ENCODE measurements at regions not wholly inside any gene's neighbourhood (a gene's known extent, or its start where the extent isn't known, plus 50 kb on each side); places are given as distances from the start of the nearest gene placed in this dataset.

- H2BK15ac ChIP-seq (ENCODE audit: low read length): no peak overlapping the region
- H3K18ac ChIP-seq (ENCODE audit: extremely low read depth, low read length): no peak overlapping the region
- H3K4ac ChIP-seq (replicated peaks; ENCODE audit: insufficient read length, low read depth, low read length): no peak overlapping the region
- POLR2A ChIA-PET (ENCODE audit: partially characterized antibody): interaction anchor here (0.9 to 1.7 kb wide), 2 partner anchors 8 to 13 kb away, joined by 3 to 4 read pairs; no protein-coding TSS in a partner anchor
- H3K27me3 ChIP-seq (replicated peaks in 1 of 4; ENCODE audit: control insufficient read depth in 3 of 4, extremely low read depth in 1 of 4, insufficient read depth in 3 of 4, low read length in 3 of 4): no peaks in the 10 kb centered on the region
- no peak overlapping the region for H3K56ac ChIP-seq (replicated peaks; ENCODE audit: insufficient read length, low read depth, low read length)
- no peaks in the 10 kb centered on the region for H3K79me2 ChIP-seq (ENCODE audit: control insufficient read depth in 1 of 2, insufficient read depth in 2 of 2, low read length in 2 of 2)
- H3K4me2 ChIP-seq (ENCODE audit: insufficient read depth in 1 of 2, low read depth in 2 of 2, low read length in 2 of 2): no peak overlapping the region
- peaks cover 5 to 17% of the 10 kb centered on the region in 2 experiments for H3K9me3 ChIP-seq (ENCODE audit: insufficient read depth in 2 of 2, low read depth in 1 of 2, low read length in 1 of 2)
- no peak overlapping the region for H2BK120ac ChIP-seq (replicated peaks; ENCODE audit: low read depth, low read length)
- no peak overlapping the region for H3K14ac ChIP-seq (ENCODE audit: insufficient read length)
- no peak for TF ChIP-seq HDAC6 (IDR thresholded peaks at IDR 0.05; ENCODE audit: low read depth, low read length)
- TF ChIP-seq BRCA1 (IDR thresholded peaks at IDR 0.05; ENCODE audit: low read depth, low read length): no peak
- TF ChIP-seq CHD1 (IDR thresholded peaks at IDR 0.05; ENCODE audit: low read depth, low read length): no peak
- TF ChIP-seq NRF1 (IDR thresholded peaks at IDR 0.05; ENCODE audit: low read depth, low read length): no peak
- no peak for TF ChIP-seq ATF2 (IDR thresholded peaks at IDR 0.05; ENCODE audit: low read length)
- TF ChIP-seq GABPA (IDR thresholded peaks at IDR 0.05; ENCODE audit: borderline replicate concordance, insufficient read depth, low read length): no peak
- no peak for TF ChIP-seq MAFK (IDR thresholded peaks at IDR 0.05; ENCODE audit: low read depth, low read length)
- no peak for TF ChIP-seq CTBP2 (IDR thresholded peaks at IDR 0.05; ENCODE audit: borderline replicate concordance, insufficient read depth, insufficient read length, low read length)
- no peak for TF ChIP-seq BCL11A (IDR thresholded peaks at IDR 0.05; ENCODE audit: low read depth in 2 of 2, low read length in 2 of 2)
- TF ChIP-seq EP300 (IDR thresholded peaks at IDR 0.05; ENCODE audit: borderline replicate concordance in 1 of 2, low read depth in 2 of 2, low read length in 2 of 2): no peak
- no peak for TF ChIP-seq KDM1A (IDR thresholded peaks at IDR 0.05; ENCODE audit: borderline replicate concordance, low read length)
- CTCF ChIA-PET (ENCODE audit: partially characterized antibody): interaction anchor here (0.7 to 1.1 kb wide), 3 partner anchors 85 to 254 kb away, joined by 3 to 4 read pairs (median 3); no protein-coding TSS in a partner anchor
- H3K36me3 ChIP-seq (ENCODE audit: control insufficient read depth in 2 of 4, insufficient read depth in 4 of 4, low read length in 3 of 4): no peaks in the 10 kb centered on the region
- no peak overlapping the region for H3K9ac ChIP-seq (replicated peaks in 1 of 4; ENCODE audit: extremely low read depth in 1 of 4, low read depth in 3 of 4, low read length in 3 of 4)
- H4K91ac ChIP-seq (replicated peaks; ENCODE audit: insufficient read length, low read length): no peak overlapping the region
- H3K27ac ChIP-seq (ENCODE audit: low read depth, low read length): no peak overlapping the region
- H2BK12ac ChIP-seq (ENCODE audit: low read depth, low read length): 0 out of 2 replicates have a peak overlapping the region, but pooled peaks have one; percentile 17
- H4K5ac ChIP-seq (ENCODE audit: insufficient read length, low read depth, low read length): no peak overlapping the region
- H2AFZ ChIP-seq (ENCODE audit: low read length): no peak overlapping the region
- WGBS, 2 experiments (ENCODE audit: extremely low coverage in 1 of 2, insufficient coverage in 1 of 2, insufficient read length in 1 of 2, insufficient replicate concordance in 2 of 2, low coverage in 1 of 2, low lambda C conversion rate in 2 of 2, missing lambda C conversion rate in 1 of 2): 83 to 100% methylated on average over 2 to 7 of the region's 8 CpGs
- H3K23me2 ChIP-seq (ENCODE audit: low read depth, low read length): no peaks in the 10 kb centered on the region
- no peak overlapping the region for H2AK5ac ChIP-seq (ENCODE audit: low read depth, low read length)
- no peak overlapping the region for H3K23ac ChIP-seq (ENCODE audit: insufficient read length)
- no peak for FAIRE-seq
- no peak overlapping the region; the same call in 1 of the 2 replicates for H4K8ac ChIP-seq (ENCODE audit: extremely low read depth, insufficient read depth, low read length)
- H3K4me1 ChIP-seq (replicated peaks in 1 of 4; ENCODE audit: control insufficient read depth in 3 of 4, insufficient read depth in 4 of 4, low read length in 3 of 4): no peaks in the 10 kb centered on the region
- no peak overlapping the region for H3K4me3 ChIP-seq (ENCODE audit: extremely low read depth in 1 of 4, insufficient read depth in 2 of 4, low read depth in 3 of 4, low read length in 4 of 4)
- no peaks in the 10 kb centered on the region for H3K79me1 ChIP-seq (ENCODE audit: low read depth, low read length)
- H2BK5ac ChIP-seq (ENCODE audit: low read depth, low read length): no peak overlapping the region
- no peak overlapping the region for H2BK20ac ChIP-seq (ENCODE audit: low read length)
- DNase-seq (ENCODE audit: low read depth in 1 of 2, low spot score in 2 of 2): no peak
- H4K20me1 ChIP-seq (replicated peaks in 1 of 2; ENCODE audit: control insufficient read depth in 1 of 2, insufficient read depth in 2 of 2, low read length in 2 of 2): no peaks in the 10 kb centered on the region
Observed at GRCh38 chr11:69390561-69390960, 90.9 kb upstream of the LINC01488 start.

Data from H1 (cell line).